Right renal pelvis (tissue), 4 donors: ENCODE measurements at regions not wholly inside any gene's neighbourhood (a gene's known extent, or its start where the extent isn't known, plus 50 kb on each side); places are given as distances from the start of the nearest gene placed in this dataset.
A peak's percentile ranks its signal among the peaks of the same experiment; 100 is the strongest.

Experiments used
- DNase-seq, 4 donors: peaks; one replicate each; pipeline ENCODE4 v3.0.0-alpha.2; 2013; ENCODE audit warnings: low read depth in 4 of 4, low spot score in 3 of 4, missing footprints in 1 of 4

DNA sequence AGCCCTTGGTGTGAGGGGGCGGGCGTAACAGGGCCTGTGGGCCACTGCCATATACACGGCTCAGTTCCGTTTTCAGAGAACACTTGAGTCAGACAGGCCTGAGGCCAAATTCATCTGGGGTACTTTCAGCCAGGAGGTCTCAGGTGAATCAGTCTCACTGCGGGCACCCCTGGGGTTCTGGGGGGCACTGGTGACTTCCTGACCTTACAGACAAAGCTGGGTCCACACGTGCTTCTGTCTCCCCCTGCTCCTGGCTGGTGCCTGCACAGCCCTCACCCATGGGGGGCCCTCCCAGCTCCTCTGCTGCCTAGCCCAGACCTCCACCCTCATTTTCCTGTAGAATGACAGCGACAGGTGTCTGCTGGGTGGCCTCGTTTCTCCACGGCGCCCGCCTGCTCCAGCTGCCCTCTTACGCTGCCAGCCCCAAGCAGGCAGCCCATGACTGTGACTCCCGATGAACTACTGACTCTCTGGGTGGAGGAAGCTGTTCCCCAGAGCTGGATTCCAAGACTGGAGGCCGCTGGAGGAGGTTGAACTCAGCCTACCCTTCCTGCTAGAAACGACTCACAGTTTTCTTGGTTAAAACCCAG is 374.1 kb upstream of the IRX4 start:
- no peak for DNase-seq

DNA sequence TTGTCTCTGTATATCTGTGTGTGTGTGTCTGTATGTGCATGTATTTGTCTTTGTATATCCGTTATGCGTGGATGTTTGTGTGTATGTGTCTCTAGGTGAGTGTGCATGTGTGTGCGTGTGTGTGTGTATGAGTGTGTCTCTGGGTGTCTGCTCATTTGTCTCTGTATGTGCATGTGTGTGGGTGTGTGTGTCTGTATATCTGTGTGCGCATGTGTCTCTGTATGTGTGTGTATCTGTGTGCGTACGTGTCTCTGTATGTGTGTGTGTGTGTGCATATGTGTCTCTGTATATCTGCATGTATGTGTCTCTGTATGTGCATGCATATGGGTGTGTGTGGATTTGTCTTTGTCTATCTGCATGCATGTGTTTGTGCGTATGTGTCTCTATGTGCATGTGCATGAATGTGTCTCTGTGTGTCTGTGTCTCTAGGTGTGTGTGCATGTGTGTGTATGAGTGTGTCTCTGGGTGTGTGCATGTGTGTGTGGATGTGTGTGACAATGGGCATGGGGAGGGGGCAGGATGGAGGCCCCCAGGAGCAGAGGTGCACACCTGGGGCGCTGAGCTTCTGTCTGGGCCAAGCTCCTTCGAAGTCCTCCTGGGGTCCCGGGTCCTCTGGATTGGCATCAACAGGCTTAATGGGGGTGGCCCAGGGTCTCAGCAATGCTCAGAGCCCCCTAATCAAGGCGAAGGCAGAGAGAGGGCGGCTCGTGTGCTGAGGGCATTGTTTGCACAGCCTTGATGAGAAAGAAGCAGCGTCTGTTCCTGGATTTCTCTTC is 373.4 kb upstream of the IRX4 start:
- no peak for DNase-seq

DNA sequence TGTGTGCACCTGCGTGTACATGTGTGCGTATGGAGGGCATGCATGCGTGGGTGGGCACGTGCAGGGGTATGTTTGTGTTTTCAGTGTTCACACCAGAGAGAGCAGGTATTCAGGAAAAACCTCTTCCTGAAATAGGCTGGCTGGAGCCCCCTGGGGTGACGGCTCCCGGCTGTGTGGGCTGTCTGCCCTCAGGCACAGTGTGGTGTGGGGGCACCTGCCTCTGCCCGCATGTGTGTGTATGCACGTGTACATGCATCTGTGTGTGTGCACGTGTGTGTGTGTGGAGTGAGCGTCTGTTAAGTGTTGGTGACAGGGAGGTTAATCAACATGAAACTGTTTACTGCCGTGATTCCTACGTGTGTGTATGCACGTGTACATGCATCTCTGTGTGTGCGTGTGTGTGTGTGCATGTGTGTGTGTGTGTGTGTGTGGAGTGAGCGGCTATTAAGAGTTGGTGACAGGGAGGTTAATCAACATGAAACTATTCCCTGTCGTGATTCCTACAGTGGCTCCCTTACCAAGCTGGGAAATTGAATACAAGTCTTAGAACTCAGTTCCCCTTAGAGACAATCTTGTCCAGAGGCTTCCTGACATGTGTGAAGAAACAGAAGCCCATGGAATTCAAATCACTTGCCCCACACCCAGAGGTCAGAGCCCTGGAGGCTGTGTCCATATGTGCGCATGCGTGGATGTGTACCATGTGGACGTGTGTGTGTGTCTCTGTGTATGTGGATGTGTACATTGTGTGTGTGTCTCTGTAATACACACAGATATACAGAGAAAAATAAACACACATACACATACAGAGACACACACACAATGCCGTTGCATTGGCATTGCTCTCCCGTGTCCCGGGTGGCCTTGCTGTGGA is 372.4 kb upstream of the IRX4 start:
- no peak for DNase-seq

DNA sequence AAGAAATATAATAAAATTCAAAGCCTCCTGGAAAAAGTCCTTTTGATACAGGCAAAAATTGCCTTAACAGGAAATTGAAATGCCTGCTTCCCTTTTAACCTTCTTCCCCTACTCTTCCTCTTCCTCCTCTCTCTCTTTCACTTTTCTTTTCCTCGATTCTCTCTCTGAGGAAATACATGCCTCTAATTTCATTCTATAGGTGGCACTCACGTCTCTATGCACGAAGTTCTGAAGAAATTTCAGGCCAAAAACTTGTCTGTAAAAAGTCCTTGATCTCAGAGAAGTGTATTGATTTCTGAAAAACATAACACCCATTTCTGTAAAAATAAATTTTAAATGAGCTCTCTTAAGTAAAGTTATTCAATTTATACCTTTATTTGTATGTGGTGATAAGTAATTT is 371.7 kb upstream of the IRX4 start:
- no peak for DNase-seq

DNA sequence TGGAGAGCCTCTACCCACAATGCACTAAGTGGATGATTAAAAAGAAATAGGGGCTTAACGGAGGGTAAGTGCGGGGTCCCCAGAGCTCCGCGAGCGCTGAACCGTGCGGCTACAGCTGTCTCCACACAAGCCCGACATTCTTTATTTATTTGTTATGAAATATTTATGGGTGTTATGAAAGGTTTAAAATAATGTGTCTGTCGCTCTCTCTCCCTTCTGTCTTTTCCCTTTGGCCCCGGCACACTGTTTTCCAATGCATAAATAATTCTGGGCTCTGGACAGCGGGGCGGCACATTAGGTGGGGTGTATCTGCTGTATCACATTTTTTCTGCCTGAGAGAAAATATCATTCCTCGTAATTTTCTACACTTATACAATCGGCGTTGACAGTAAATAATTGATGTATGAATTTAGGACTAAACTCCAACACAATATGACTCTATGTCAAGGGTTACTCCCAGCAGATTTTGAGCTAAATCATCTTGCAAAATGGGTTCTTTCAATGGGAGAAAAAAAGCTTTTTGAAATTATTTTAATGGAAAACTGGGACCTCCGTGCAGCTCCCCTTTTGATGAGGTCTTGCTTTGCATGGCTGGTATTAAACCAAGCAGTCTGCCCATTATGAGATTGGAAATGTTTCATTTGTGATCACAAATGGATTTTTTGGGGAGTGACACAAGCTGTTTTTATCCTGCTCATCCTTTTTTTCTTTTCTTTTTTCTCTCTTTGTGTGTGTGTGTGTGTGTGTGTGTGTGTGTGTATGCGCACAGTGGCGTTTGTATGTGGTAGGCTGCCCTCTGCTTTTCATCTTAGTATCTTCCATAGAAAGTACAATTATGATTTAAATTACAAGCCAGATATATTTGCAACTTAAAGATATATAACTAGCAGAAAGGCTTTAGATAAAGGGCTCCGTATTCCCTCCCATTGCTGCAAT is 370.6 kb upstream of the IRX4 start:
- peak in 2 of 4 donors; percentile 20 for DNase-seq

DNA sequence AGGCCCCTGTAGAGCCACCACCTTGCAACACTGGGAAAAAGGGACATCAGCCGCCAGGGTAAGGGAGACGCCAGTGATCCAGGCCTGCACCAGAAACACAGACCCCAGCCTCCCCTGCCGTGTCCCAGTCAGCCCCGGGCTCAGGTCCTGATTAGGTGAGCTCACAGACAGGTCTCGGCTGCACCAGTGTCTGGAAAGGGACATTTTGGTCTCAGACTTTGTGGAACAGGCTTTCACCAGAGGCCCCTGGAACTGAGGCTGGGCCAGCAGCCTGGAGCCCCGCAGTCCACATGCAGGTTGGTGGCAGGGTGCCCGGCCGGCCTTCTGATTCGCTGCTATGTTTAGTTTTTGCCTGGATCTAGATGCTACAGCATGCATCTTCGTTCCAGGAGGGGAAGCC is 369.0 kb upstream of the IRX4 start:
- no peak for DNase-seq

DNA sequence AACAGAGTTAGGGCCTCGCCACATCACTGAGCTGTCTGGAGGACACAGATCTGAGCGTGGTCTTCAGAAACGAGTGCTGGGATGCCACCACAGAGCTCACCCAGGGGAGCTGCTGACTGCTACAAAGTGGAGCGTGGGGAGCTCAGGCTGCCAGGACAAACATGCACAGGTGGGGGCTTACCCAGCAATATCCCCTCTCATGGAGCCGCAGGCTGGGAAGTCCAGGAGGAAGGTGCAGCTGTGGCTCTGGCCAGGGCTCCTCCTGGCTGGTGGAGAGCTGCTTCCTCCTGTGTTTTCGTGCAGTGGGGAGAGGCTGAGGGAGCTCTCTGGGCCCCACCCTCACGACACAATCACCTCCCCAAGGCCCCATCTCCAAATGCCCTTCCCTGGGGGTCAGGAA is 368.6 kb upstream of the IRX4 start:
- DNase-seq: no peak

DNA sequence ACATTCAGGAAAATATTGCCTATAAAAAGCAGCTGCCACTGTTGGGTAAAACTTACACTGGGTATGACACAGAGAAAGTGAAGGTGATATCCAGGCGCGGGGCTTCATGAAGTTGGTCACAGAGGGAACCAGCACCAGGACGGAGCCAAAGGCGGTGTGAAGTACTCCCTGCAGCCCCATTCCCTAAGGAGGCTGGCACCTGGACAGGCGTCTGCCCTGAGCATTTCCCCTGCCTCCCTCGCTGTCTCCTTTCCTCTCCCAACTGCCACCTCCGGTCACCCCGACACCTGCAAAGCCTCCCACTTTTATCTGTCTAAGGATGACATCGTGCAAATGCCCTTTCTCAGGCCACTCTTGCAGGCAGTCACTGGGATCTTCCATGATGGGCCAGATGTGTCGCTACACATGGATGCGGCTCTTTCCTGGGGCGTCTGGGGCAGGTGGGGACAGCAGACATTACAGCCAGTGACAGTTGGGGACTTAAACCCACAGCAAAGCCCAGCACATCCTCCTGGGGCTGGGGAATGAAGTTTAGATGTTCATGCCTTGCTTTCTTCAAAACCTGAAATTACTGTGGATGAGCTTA is 367.7 kb upstream of the IRX4 start:
- DNase-seq: no peak

DNA sequence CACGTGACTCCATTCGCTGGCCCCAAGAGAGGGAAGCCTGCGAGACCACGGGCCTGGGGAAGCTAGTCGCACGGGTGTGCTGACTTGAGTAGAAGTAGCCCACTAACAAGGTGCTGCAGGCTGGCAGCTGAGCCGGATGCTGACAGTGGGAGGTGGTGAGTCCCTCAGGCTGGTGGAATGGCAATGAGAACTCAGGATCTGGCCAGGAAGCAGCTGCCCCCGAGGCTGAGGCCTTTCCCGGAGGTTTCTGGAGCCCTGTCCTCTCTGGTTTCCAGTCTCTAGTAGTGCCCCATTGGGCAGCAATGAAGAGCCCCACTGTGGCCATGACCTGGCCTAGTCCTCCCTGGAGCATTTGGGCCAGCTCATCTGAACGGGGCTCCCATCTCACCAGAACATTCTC is 366.7 kb upstream of the IRX4 start:
- no peak for DNase-seq

DNA sequence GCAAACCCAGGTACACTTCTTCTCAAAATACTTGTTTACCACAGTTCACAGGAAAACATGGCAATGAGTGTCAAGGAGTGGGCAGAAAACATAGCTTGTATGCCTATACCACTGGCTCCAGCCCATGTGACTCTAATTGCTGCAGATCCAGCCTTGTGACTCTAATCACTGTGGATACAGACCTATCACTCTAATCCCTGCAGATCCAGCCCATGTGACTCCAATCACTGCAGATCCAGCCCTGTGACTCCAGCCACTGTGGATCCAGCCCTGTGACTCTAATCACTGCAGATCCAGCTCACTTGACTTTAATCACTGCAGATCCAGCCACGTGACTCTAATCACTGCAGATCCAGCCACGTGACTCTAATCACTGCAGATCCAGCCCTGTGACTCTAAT is 366.3 kb upstream of the IRX4 start:
- DNase-seq: no peak

DNA sequence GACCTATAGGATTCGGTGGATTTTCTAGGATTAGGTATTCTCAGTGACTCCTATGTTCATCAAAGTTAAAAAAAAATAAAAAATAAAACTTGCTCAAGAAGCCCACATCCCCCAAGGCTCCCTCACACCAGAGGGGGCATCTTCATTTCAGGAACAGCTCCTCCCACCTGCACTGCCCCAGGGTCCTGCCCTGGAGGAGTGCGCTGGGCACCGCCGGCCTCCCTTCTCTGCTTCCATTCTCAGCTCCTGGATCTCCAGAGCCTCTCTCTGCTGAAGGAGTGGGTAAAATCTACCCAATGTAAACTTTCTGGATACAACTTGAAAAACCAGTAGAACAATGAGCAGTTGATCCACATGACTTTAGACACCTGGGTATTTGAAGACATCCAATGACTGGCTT is 359.8 kb upstream of the IRX4 start:
- DNase-seq: no peak

DNA sequence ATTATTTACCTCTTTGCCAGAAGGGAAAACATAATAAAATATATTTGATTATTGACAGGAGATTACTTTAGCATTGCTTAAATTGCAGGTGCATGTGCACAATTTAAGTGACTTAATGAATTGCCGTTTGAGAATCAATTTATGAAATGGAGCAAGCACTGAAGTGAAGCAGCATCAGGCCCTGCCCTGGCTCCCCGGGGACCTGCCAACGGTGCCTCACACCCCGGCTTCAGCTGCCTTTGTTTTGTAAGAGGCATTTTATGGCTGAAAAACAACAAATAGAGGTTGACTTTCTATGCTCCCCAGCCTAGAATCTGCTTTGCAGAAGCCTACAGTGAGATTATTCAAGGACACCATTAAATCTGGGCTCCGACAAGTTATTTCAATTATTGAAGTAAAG is 359.1 kb upstream of the IRX4 start:
- no peak for DNase-seq

DNA sequence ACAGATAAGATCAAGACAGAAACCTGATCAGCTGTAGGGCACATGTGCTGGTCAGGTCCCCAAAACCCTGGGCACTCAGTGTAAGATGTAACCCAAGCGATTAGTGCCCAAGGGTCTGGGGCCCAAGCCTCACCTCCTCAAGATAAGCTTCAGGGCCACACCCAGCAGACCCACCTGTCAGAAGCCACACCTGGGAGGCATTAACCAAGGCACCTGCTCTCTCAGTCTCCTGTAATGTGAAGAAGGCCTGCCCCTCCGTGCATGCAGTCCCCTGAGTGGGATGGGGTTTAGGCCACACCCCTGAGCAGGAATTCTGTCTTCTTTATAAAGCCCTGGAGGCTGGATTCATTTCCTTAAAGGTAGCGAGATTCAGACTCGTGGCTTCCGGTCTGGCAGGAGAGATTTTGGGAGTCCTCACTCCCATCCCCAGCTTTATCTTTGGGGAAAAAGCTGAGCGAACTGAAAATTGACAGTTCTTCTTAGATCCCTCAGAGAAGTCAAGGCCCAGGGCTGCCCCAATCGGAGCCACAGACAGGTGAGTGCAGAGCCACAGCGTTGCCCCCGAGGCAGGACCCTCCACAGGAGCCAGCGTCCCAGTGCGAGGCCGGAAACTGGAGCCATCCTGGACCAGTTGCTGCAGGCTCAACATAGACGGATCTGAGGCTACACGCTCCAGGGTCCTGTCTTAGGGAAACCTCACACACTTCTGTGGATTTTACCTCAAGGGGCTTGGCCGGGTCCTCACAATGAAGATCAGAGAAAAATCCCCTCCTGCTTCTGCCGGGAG is 357.6 kb upstream of the IRX4 start:
- no peak for DNase-seq

DNA sequence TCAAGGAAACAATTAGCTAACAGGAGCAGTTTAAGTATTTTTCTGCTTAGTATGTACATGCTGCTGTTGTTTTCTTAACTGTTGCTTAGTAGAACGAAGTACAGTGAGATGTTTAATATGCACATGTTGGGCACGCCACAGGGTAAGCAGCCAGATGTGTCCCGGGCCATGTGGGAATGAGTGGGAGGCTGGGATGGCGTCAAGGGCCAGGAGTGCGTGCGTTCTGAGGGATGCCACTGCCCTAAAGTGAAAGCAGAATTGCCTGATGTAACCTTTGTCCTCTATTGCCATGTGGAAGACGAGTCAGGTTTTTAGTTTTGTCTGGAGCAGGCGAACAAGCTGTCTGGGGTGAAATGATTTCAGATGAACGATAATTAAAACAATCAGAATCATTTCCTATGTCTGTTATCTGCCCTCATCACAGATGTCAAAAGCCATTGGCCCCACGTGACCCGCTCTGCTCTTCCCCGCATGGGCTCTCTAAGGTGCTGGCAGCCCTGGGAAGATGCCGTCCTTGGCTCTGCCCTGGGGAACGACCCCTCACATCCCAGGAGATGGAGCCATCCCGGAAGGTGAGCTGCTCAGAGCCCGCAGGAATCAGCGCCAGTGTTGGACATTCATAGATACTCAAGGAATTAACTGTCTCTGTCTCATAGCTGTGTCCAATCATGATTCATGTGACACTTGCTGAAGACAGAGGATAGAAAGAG is 356.6 kb upstream of the IRX4 start:
- DNase-seq: no peak

DNA sequence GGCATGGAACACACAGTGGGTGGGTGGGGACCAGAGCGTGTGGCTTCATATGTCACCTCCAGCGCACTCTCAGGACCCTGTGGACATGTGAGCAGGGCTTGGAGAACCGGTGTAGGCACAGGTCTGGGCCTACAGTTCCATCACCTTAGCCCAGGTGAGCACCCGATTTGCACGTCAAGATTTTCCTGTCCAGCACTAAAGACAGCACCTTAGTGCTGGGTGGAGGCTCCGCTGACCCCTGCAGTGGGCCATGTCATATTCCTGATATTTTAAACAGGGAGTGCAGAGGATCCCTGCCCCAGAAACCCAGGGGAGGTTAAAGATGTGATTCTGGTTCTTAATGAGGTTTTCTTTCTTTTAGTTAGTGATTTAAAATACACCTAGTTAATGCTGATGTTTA is 356.0 kb upstream of the IRX4 start:
- no peak for DNase-seq

DNA sequence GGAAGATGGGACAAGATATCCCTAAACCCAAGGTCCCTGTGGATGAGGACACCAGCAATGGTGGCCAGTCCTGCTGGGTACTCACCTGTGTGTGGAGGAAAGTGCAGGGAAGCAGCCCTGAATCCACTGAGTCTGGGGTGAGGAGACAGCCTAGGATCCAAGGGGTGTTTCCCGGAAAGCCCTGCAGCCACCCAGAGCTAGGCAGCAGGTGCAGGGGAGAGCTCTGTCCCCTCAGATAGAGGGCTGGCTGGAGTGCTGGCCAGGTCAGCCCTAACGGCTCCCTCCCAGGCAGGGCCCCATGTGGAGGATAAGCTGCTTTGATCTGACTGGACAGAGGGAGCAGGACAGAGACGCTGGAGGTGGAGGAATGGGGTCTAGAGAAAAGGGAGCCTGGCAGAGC is 344.7 kb upstream of the IRX4 start:
- DNase-seq: no peak

DNA sequence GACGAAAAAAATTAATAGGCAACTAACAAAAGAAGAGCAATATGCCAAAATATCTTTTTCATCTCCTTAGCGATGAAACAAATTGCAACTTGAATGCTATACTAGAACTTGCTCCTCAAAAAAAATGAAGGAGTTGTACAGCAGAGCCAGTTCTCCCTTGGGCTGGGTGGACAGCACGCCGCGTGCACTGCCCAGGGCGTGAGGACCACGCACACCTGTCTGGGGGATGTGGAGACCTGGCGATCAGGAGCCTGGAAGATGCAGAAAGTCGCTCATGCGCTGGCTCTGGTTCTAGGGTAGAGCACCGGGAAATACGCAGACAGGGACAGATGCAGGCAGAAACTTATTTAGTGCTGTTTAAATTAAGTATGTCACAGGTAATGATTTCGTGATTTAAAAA is 342.0 kb upstream of the IRX4 start:
- no peak for DNase-seq

DNA sequence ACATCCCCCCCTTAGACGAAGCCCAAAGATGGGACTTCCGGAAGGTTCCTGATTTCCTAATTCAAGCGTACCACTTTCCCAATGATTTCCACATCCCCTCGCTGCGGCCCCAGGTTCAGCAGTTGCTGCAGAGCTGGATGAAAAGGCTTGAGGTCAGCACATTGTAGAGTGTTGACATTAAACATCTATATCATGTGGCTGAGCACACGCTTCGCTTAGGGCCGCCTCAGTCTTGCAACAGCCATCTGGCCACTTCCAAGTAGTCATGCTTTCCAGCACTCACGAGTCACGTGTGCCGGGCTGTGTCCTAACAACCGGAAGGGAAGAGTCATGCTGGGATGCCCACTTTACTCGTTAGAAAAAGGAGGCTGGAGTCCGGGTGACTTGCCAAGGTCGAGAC is 340.6 kb upstream of the IRX4 start:
- no peak for DNase-seq
